H9 (cell line): ENCODE measurements at regions not wholly inside any gene's neighbourhood (a gene's known extent, or its start where the extent isn't known, plus 50 kb on each side); places are given as distances from the start of the nearest gene placed in this dataset.
"Not testable (repeated sequence)": the region's sequence is repeated elsewhere in the genome, so short reads cannot be mapped to it uniquely, and the experiment has no call there.

Source experiments
- DNase-seq: peaks from one replicate; pipeline ENCODE4 v3.0.0-alpha.2; 2017
- H2AFZ ChIP-seq: one replicate; pipeline ENCODE4 v1.6.1; 2013; ENCODE audit warnings: mild to moderate bottlenecking, low read length, control low read depth, moderate library complexity
- H2AK5ac ChIP-seq: 2 replicates; pipeline ENCODE4 v1.6.1; 2013; ENCODE audit warnings: low read length, control low read depth, mixed read lengths; ENCODE audit not compliant: insufficient read length
- H2BK120ac ChIP-seq: one replicate; pipeline ENCODE4 v1.6.1; 2013; ENCODE audit warnings: low read depth, mild to moderate bottlenecking, low read length, control low read depth, inconsistent platforms; ENCODE audit not compliant: poor library complexity, severe bottlenecking
- H2BK12ac ChIP-seq: 2 replicates; pipeline ENCODE4 v1.6.1; 2013; ENCODE audit warnings: low read length, control low read depth, mixed read lengths, low read depth; ENCODE audit not compliant: insufficient read length
- H2BK15ac ChIP-seq: 2 replicates; pipeline ENCODE4 v1.6.1; 2013; ENCODE audit warnings: low read depth, low read length, control low read depth
- H2BK20ac ChIP-seq: one replicate; pipeline ENCODE4 v1.6.1; 2013; ENCODE audit warnings: low read depth, mild to moderate bottlenecking, low read length, control low read depth, inconsistent platforms; ENCODE audit not compliant: poor library complexity, severe bottlenecking
- H2BK5ac ChIP-seq: 2 replicates; pipeline ENCODE4 v1.6.1; 2013; ENCODE audit warnings: low read length, control low read depth, mixed read lengths; ENCODE audit not compliant: insufficient read length
- H3K14ac ChIP-seq: 2 replicates; pipeline ENCODE4 v1.6.1; 2013; ENCODE audit warnings: low read length, control low read depth; ENCODE audit not compliant: insufficient read depth
- H3K18ac ChIP-seq: 2 replicates; pipeline ENCODE4 v1.6.1; 2013; ENCODE audit warnings: low read depth, mild to moderate bottlenecking, mixed read lengths, low read length, control low read depth; ENCODE audit not compliant: insufficient read length
- H3K23ac ChIP-seq: 2 replicates; pipeline ENCODE4 v1.6.1; 2013; ENCODE audit warnings: low read length, control low read depth, mixed read lengths, low read depth; ENCODE audit not compliant: insufficient read length
- H3K23me2 ChIP-seq: 2 replicates; pipeline ENCODE4 v1.6.1; 2013; ENCODE audit warnings: low read depth, mild to moderate bottlenecking, mixed read lengths, low read length, control low read depth; ENCODE audit not compliant: insufficient read length, poor library complexity, severe bottlenecking
- H3K27ac ChIP-seq: 2 replicates; pipeline ENCODE4 v1.5.1; 2013; ENCODE audit warnings: low read length, control low read depth, mixed read lengths, low read depth; ENCODE audit not compliant: insufficient read length
- H3K27me3 ChIP-seq: 2 replicates; pipeline ENCODE4 v1.6.1; 2013; ENCODE audit warnings: low read length, control low read depth, inconsistent platforms; ENCODE audit not compliant: insufficient read depth
- H3K4ac ChIP-seq: 2 replicates; pipeline ENCODE4 v1.6.1; 2013; ENCODE audit warnings: low read depth, mild to moderate bottlenecking, control low read depth, inconsistent platforms, low read length, moderate library complexity
- H3K4me1 ChIP-seq: 2 replicates; pipeline ENCODE4 v1.6.1; 2013; ENCODE audit warnings: low read length, control low read depth, inconsistent platforms; ENCODE audit not compliant: insufficient read depth
- H3K4me2 ChIP-seq: 2 replicates; pipeline ENCODE4 v1.6.1; 2013; ENCODE audit warnings: low read length, control low read depth, mixed read lengths; ENCODE audit not compliant: insufficient read length, insufficient read depth
- H3K56ac ChIP-seq: 2 replicates; pipeline ENCODE4 v1.6.1; 2013; ENCODE audit warnings: low read depth, mild to moderate bottlenecking, mixed read lengths, low read length, control low read depth; ENCODE audit not compliant: insufficient read length
- H3K79me1 ChIP-seq: 2 replicates; pipeline ENCODE4 v1.6.1; 2013; ENCODE audit warnings: low read depth, mild to moderate bottlenecking, moderate library complexity, low read length, control low read depth, inconsistent platforms; ENCODE audit not compliant: insufficient read depth, poor library complexity, severe bottlenecking
- H3K79me2 ChIP-seq: 2 replicates; pipeline ENCODE4 v1.6.1; 2013; ENCODE audit warnings: low read length, control low read depth, inconsistent platforms; ENCODE audit not compliant: insufficient read depth
- H3K9ac ChIP-seq: 2 replicates; pipeline ENCODE4 v1.6.1; 2013; ENCODE audit warnings: low read length, control low read depth, mixed read lengths; ENCODE audit not compliant: insufficient read length; ENCODE audit errors: extremely low read depth
- H3K9me3 ChIP-seq: one replicate; pipeline ENCODE4 v1.6.1; 2013; ENCODE audit warnings: low read depth, low read length, inconsistent platforms; ENCODE audit not compliant: control insufficient read depth
- H3T11ph ChIP-seq: one replicate; pipeline ENCODE4 v1.6.1; 2013; ENCODE audit warnings: mild to moderate bottlenecking, low read length, control low read depth, inconsistent platforms
- H4K20me1 ChIP-seq: one replicate; pipeline ENCODE4 v1.6.1; 2013; ENCODE audit not compliant: control insufficient read depth, insufficient read length, insufficient read depth
- H4K5ac ChIP-seq: 2 replicates; pipeline ENCODE4 v1.6.1; 2013; ENCODE audit warnings: low read depth, mild to moderate bottlenecking, mixed read lengths, low read length, control low read depth; ENCODE audit not compliant: insufficient read length
- H4K8ac ChIP-seq: replicated peaks from 2 replicates; pipeline ENCODE4 v1.6.1; 2013; ENCODE audit warnings: low read length, control low read depth, mixed read lengths, low read depth; ENCODE audit not compliant: insufficient read length
- H4K91ac ChIP-seq: 2 replicates; pipeline ENCODE4 v1.6.1; 2013; ENCODE audit warnings: low read depth, mild to moderate bottlenecking, moderate library complexity, mixed read lengths, low read length, control low read depth; ENCODE audit not compliant: insufficient read length
- H3K27ac Mint-ChIP-seq, 3 experiments: 2 replicates in 2 of 3; 3 replicates in 1 of 3; pipeline ENCODE4 v1.8.0; 2020 to 2021; ENCODE audit warnings: mixed read lengths in 3 of 3, mild to moderate bottlenecking in 1 of 3, moderate library complexity in 1 of 3
- H3K27me3 Mint-ChIP-seq: 2 replicates; pipeline ENCODE4 v1.8.0; 2021; ENCODE audit warnings: low read depth, mild to moderate bottlenecking, moderate library complexity, mixed read lengths
- H3K36me3 Mint-ChIP-seq, 3 experiments: 2 replicates in 2 of 3; 3 replicates in 1 of 3; pipeline ENCODE4 v1.8.0; 2020 to 2021; ENCODE audit warnings: low read depth in 3 of 3, mixed read lengths in 3 of 3; ENCODE audit not compliant: insufficient read depth in 1 of 3
- H3K4me1 Mint-ChIP-seq, 2 experiments: 2 replicates each; pipeline ENCODE4 v1.8.0; 2020; ENCODE audit warnings: mixed read lengths in 2 of 2
- H3K4me3 Mint-ChIP-seq, 2 experiments: 2 replicates in 1 of 2; 3 replicates in 1 of 2; pipeline ENCODE4 v1.8.0; 2020 to 2021; ENCODE audit warnings: mild to moderate bottlenecking in 2 of 2, mixed read lengths in 2 of 2, moderate library complexity in 1 of 2
- H3K9me3 Mint-ChIP-seq, 2 experiments: 2 replicates in 1 of 2; 3 replicates in 1 of 2; pipeline ENCODE4 v1.8.0; 2020; ENCODE audit warnings: mild to moderate bottlenecking in 2 of 2, mixed read lengths in 2 of 2, moderate library complexity in 1 of 2
- WGBS: extraction: QIAGEN DNeasy Blood & Tissue Kit; methylation state at CpG from one replicate; pipeline ENCODE4 v1.1.7; 2013; ENCODE audit warnings: missing lambda C conversion rate, low lambda C conversion rate, mixed read lengths; ENCODE audit not compliant: insufficient read length; ENCODE audit errors: extremely low coverage; 5-methylcytosine and 5-hydroxymethylcytosine counted together
- TF ChIP-seq, protein P1 (sequence below): fragments of 200-600 bp; sonication (generic); conservative IDR thresholded peaks from 3 replicates; pipeline ENCODE4 v1.8.0; 2021; ENCODE audit warnings: antibody characterized with exemption, mild to moderate bottlenecking

- Histone ChIP-seq H4K91ac (no peak overlapping the region), H3K23me2 (no peaks in the 10 kb centered on the region), H2BK20ac (no peak overlapping the region), H4K8ac (no peak overlapping the region), H2BK15ac (no peak overlapping the region), H2BK5ac (no peak overlapping the region), H3K23ac (no peak overlapping the region), H4K5ac (no peak overlapping the region), H3K56ac (no peak overlapping the region), H3K4me1 (no peaks in the 10 kb centered on the region), H2BK12ac (no peak overlapping the region), H3K14ac (no peak overlapping the region), H4K20me1 (no peaks in the 10 kb centered on the region), H3K27me3 (no peaks in the 10 kb centered on the region), H2AFZ (no peak overlapping the region), H3K27ac (no peak overlapping the region), H3K9ac (no peak overlapping the region), H3T11ph (no peak overlapping the region), H3K18ac (no peak overlapping the region), H3K9me3 (no peaks in the 10 kb centered on the region), H3K4me2 (no peak overlapping the region), H3K79me1 (no peaks in the 10 kb centered on the region), H3K4ac (no peak overlapping the region), H2AK5ac (no peak overlapping the region), H2BK120ac (no peak overlapping the region), H3K79me2 (no peaks in the 10 kb centered on the region)
- Mint-ChIP-seq H3K4me3 (no peak overlapping the region), H3K36me3 (peaks cover 0 to 11% (median 2%) of the 10 kb centered on the region in 3 experiments; a peak in 2 of 7 replicates), H3K27ac (no peak overlapping the region), H3K9me3 (no peaks in the 10 kb centered on the region; a peak in 1 of 5 replicates), H3K4me1 (peaks cover 5 to 6% of the 10 kb centered on the region in 2 experiments; a peak in 2 of 4 replicates), H3K27me3 (peaks cover 3% of the 10 kb centered on the region; the same call in 1 of the 2 replicates)
- DNase-seq, result no peak
- TF ChIP-seq, protein P1, sequence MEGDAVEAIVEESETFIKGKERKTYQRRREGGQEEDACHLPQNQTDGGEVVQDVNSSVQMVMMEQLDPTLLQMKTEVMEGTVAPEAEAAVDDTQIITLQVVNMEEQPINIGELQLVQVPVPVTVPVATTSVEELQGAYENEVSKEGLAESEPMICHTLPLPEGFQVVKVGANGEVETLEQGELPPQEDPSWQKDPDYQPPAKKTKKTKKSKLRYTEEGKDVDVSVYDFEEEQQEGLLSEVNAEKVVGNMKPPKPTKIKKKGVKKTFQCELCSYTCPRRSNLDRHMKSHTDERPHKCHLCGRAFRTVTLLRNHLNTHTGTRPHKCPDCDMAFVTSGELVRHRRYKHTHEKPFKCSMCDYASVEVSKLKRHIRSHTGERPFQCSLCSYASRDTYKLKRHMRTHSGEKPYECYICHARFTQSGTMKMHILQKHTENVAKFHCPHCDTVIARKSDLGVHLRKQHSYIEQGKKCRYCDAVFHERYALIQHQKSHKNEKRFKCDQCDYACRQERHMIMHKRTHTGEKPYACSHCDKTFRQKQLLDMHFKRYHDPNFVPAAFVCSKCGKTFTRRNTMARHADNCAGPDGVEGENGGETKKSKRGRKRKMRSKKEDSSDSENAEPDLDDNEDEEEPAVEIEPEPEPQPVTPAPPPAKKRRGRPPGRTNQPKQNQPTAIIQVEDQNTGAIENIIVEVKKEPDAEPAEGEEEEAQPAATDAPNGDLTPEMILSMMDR, result no peak
Measured at GRCh38 chr16:52298769-52299168, 248.2 kb downstream of the TOX3 start.

- not testable (repeated sequence) for H3K14ac ChIP-seq, H2BK20ac ChIP-seq, H4K20me1 ChIP-seq, H3K23me2 ChIP-seq, H3K27ac ChIP-seq, H3K79me2 ChIP-seq, H2BK12ac ChIP-seq, H3K27me3 ChIP-seq, H3K27ac Mint-ChIP-seq, H3K4ac ChIP-seq, H2AK5ac ChIP-seq, H3K23ac ChIP-seq, H2BK120ac ChIP-seq, H3K4me1 Mint-ChIP-seq, H3K18ac ChIP-seq, H3K4me3 Mint-ChIP-seq, H4K91ac ChIP-seq, H3K4me2 ChIP-seq, H2BK15ac ChIP-seq, H3K4me1 ChIP-seq, H3T11ph ChIP-seq, H4K5ac ChIP-seq, H2AFZ ChIP-seq, H4K8ac ChIP-seq, H3K9ac ChIP-seq, H3K9me3 Mint-ChIP-seq, H3K9me3 ChIP-seq, H3K79me1 ChIP-seq, H3K56ac ChIP-seq, DNase-seq, H2BK5ac ChIP-seq, H3K27me3 Mint-ChIP-seq
- H3K36me3 Mint-ChIP-seq, result peaks cover 0 to 11% (median 2%) of the 10 kb centered on the region in 3 experiments; a peak in 2 of 7 replicates
- no CpG with 5 or more reads among the region's 4 CpGs for WGBS
Measured at GRCh38 chr16:52296706-52297315, 250.1 kb downstream of the TOX3 start.
